ENCODE measurements at regions not wholly inside any gene's neighbourhood (a gene's known extent, or its start where the extent isn't known, plus 50 kb on each side); places are given as distances from the start of the nearest gene placed in this dataset.

DNA sequence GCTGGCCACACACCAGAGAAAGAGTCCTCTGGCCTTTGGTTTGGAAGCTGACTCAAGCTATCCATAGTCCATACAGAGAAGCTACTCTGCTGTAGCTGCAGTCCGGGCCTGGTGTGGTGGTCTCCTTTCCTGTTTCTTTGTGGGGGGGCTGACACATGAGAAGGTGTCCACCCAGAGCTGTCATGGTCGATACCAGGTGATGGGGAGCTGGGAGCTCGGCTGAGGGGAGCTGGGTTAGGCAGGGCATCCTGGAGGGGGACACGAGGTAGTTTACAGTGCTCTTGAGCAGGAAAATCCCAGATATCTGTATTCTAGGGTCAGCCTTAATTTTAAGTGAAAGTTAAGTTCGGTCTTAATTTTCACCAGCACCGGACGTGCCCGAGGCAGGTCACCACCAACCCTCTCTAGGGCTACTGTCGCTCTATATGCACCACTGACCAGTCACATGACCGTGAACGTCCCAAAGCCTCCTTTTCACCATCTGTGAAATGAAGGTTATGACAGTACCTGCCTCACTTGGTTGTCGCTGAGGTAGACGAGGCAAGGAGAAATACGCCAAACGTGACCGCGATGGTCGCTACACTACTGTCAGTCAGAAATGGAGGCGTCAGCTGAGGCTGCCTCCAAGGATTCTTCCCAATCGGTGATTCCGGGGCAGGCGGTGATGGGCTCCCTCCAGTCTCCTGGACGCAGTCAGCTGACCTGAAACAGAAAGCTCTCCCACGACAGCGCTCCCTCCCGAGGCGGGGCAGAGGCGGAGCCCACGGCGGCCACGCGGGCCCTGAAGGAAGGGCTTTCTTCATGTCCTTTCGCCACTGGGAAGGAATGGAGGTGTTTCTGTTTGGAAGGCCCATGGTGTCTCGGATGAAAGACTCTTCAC lies 69.4 kb upstream of the SHH start:
- DNase-seq (ENCODE audit: low read depth in 2 of 3, low spot score in 1 of 3), result no peak

DNA sequence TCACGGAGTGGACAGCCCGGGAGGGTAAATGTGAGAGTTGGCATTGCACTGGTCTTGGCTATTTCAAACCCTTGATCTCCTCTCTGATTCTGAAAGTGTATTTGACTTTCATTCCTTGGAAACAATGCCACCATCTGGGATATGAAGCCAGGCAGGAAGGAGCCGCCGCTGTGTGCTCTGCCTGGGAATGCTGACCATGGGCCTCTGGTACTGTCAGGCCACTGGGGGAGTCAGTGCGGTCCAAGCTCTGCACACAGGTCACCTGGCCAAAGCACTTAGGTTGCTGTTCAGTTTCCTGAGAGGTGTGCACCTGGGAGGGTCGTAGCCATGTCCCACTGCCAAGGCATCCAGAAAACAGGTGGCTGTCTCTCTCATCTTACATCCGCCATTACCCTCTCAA lies 68.5 kb upstream of the SHH start:
- DNase-seq (ENCODE audit: low read depth in 2 of 3, low spot score in 1 of 3), result no peak

DNA sequence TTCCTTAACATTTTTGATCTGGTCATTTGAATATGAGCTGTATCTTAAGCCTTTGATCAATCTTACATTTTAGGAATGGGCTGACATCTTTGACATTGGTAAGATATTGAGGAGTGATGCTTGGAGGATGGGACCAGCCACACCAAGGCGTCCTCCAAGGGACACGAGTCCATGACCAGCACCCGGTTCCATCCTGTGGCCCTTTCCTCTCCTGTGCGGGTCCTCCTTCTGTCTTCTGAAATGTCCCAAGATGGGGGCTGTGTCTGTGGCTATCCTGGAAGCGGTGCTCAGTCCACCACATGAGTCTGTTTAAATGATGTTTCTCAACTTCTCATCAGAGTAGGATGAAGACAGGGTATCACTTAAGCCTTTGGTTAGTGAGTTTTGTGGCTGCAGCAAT lies 67.3 kb upstream of the SHH start:
- no peak for DNase-seq (ENCODE audit: low read depth in 2 of 3, low spot score in 1 of 3)

DNA sequence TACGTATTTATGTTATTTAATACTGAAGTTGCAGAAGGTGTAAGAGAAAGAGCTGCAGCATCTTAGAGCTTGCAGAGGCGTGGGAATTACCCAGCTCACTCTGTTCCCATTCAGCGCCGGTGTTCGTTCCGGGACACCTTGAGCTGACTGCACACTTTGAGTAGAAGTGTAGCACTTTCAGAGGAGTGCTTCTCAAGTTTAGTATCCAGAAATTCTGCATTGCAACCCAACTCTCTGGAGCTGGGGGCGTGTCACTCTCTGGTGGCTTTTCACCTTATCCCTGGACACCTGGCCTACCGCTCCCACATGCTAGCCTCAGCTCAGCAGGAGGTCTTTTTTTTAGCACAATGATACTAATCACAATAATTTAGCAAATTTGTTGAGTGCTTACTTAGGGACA lies 66.4 kb upstream of the SHH start:
- DNase-seq (ENCODE audit: low read depth in 2 of 3, low spot score in 1 of 3), result no peak

DNA sequence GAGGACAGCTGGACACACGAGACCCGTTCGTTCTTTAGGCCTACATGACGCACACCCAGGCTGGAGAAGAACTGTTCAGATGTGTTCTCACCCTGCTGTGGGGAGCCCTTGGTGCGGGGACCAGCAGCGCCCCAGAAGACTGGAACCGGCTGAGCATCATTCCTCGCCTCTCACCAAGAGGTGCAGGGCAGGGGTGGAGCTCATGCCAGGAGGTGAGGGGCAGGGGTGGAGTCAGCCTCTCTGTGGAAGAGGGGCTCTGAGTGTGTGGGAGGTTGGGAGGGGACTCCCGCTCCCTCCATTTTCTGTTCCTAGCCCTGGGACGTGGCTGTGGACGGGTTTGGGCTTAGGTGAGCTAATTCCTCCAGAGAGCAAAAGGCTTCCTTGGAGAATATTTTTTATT lies 66.0 kb upstream of the SHH start:
- no peak for DNase-seq (ENCODE audit: low read depth in 2 of 3, low spot score in 1 of 3)

DNA sequence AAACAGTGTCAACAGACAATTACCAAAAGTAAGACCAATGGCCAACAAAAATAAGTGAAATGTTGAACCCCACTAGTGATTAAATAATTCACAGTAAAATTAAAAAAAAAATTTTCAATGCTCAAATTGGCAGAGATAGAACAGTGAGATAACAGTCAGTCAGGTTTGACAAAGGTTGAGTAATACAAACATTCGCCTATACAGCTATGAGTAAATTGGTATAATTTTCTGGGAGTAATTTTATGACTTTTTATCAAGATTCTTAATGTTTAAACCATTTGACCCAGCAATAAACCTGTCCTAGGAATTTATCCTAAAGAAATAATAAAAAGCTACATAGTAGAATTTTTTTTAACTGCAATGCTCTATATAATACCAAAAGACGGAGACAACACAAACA lies 64.9 kb upstream of the SHH start:
- DNase-seq (ENCODE audit: low read depth in 2 of 3, low spot score in 1 of 3), result no peak

DNA sequence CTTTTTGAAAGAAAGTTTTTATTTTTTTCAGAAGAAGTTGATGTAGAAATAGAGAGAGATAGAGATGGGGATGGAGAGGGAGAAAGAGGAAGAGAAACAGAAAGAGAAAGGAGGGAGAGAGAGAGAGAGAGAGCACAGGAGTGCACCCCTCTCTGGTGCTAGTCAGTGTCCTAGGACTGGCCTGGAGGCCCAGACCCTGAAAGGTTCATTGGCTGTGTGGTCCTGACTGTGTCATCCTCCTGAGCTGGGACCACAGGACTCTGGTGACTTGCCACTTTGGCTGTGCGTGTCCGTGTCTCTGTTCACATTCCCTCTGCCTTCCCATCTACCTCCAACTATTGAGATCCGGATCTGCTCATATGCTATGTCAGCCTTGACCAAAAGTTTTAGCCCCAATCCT lies 62.1 kb upstream of the SHH start:
- no peak for DNase-seq (ENCODE audit: low read depth in 2 of 3, low spot score in 1 of 3)

DNA sequence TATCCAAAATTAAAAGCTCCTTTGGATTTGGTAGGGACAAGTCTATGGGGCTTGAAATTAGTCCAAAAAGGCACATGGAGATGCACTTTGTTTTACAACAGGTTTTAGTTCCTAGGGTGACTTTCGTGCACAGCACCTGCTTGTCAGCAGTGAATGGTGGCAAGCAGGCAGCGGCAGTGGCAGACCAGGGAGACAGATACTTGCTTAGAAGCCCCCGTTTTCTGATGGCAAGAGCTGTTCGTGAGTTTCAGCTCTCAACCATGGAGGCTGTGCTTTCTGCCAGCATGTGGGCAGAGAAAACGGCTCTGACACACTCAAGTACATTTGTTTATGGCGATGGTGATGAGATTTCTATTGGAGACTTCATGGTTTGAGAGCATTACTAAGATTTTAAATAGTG lies 61.7 kb upstream of the SHH start:
- no peak for DNase-seq (ENCODE audit: low read depth in 2 of 3, low spot score in 1 of 3)

DNA sequence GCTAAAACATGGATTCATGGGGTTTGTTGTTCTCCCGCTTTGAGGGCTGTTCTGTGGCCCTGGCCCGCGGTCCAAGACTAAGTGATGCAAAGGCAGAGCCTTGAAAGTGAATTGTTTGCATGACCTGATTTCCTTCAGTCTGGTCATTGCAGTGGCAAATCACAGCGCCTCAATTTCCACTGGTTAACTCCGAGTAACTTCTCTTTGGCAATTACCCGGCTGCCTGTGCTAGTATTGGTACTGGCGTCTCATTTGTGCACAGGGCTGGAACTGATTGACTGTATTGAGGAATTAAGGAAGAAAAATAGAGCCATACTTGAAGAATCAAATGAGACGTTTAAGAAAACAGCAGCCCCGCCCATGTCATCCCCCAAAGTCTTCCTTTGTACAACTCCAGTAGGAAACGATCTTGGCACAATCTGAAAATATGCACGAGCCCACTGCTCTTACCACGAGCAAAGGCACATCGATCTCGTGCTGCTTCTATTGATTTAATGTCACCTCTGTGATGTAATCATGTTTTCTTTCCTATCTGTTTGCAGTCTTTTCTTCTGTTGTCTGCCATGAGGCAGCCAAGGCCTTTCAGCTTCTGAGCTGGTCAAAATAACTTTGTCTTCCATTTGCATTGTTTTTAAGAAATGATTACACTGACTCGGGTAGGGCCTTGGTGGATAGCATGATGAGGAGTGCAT lies 60.6 kb upstream of the SHH start:
- DNase-seq (ENCODE audit: low read depth in 2 of 3, low spot score in 1 of 3), result no peak

DNA sequence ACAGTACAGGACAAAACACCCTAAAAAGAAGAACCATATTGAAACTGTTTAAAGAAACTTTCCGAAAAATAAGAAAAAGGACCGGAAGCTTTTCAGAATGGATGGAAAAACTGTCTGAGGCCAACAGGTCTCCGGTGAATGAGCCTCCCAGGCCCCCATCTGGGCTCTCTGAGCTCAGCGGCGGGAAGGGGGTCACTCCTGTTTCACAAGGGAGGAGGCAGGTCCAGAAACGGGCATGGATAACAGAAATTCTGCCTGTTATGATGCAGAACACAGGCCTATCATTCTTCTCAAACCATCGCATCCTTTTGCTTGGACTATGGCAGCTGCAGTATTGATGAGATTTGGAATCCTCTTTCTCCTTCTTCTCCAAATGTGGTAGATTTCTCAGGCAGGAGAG lies 58.9 kb upstream of the SHH start:
- no peak for DNase-seq (ENCODE audit: low read depth in 2 of 3, low spot score in 1 of 3)

DNA sequence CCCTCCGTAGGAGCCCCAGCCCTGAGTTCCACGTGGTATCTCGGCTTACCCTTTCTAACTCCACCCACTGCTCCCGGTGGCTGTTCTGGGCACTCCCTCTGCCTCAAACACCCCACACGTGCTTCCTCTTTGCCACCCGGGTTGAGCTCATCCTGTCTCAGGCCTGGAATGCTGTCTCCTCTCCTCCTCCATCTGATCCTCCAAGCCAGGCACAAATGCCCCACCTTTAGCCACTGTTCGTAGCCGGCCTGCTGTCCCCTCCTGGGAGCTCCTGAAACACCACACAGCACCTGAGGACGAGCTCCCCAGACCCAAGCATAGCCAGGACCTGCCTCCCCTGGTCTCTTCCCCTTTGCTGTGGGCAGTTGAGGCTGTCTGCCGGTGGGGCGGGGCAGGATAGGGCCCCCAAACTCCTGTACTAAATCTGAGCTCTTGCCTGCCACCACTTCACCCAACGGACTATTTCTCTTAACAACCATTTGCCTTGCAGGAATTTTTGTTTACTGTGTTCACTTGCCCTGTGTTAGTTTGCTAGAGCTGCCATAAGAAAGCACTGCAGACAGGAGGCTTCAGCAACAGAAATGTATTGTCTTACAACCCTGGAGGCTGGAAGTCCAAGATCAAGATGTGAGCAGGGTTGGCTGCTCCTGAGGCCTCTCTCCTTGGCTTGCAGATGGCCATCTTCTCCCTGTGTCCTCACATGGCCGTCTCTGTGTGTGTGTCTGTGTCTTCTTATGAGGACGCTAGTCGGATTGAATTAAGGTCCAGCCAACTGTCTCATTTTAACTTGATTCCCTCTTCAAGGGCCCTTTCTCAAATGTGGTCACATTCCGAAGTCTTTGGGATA lies 58.3 kb upstream of the SHH start:
- DNase-seq (ENCODE audit: low read depth in 2 of 3, low spot score in 1 of 3), result no peak

DNA sequence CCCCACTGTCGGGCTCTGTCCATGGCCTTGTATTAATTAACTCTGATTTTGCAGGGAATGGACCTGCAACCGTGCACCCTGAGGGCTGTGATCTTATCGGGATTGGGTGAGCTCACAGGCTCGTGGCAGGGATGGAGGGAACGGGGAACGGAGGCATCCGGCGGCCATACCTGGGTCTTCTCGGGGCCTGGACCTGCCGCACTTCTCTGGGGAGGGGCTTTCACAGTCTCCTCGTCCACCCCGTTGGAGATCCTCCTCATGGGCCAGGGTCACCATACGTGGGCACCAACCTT lies 57.5 kb upstream of the SHH start:
- no peak for DNase-seq (ENCODE audit: low read depth in 2 of 3, low spot score in 1 of 3)

DNA sequence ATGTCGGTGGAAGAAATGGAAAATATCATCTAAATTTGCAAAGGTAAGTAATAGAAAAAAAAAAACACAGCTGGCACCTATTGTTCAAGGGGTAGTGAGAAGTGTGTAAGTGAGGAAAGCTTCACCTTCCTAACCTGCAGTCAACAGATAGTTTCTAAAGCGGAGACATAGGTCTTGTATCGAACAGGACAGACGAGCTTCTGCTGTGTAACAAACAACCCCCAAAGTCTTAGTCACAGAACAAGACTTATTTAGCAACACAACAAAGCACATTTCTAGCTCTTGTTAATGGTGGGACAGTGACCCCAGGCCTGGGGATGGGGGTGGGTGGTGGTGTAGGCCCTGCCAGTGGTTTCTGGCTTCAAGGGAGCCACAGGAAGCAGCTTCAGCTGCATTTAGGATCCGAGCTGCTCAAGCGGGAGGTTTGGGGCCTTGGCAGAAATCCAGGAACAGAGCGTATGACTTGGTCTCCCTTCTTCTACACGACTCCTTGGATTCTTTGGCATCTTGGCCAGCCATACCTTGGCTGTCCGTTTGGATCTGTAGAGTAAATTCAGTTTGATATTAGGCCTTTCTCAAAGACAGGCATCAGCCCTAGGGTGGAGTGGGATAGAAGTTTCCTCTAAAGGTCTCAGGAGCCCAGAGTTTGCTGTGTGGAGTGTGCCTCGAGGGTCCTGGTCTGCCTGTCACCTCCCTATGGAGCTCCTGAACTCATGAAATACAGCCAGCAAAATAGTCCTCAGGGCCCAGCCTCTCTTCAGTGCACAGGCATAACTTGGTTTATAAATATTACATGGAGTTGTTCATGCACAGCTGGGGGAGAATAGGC lies 56.9 kb upstream of the SHH start:
- no peak for DNase-seq (ENCODE audit: low read depth in 2 of 3, low spot score in 1 of 3)

DNA sequence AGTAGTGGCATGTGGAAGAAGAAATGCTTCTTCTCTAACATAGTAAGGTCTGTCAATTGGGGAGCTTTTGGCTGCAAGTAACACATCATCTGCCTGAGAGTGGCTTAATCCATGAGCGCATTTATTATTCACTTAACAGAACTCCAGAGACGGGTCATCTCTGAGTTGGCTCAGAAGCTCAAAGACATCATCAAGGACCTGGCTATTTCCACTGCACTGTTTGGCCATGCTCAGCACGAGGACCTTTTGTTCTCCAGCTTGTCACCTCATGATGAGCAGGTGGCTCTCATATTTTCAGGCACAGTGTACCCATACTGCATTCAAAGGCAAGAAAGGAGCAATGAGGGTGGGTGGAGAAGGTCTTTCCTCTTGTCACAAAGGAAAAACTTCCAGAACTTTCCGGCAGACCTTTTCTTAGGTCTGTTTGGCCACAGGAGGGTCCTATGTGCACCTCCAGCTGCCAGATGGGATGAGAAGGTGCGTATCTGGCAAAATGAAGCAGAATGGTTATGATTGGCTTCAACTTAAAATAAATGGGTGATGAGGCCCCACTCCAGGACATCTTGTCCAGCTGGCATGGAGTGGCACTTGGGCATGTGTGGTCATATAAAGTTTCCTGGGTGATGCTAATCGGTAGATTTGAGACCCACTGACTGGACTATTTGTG lies 55.6 kb upstream of the SHH start:
- DNase-seq (ENCODE audit: low read depth in 2 of 3, low spot score in 1 of 3), result no peak

DNA sequence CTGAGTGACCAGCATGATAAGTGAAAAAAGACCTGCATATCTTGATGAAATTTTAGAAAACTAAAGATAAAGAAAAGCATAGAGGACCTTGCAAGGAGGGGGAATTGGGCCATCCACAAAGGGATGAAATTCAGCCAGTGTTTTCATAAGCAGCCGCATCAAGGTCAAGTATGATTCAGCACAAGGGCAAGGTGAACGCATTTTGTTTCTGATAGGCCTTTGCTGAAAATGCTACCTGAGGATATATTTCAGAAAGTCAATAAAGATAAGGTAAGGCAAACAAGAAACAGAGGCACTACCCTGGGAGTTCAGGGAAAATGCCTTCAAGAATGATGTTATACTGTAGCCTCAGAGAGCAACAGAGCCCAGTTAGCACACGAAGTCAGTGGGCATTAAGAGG lies 55.0 kb upstream of the SHH start:
- DNase-seq (ENCODE audit: low read depth in 2 of 3, low spot score in 1 of 3), result no peak

DNA sequence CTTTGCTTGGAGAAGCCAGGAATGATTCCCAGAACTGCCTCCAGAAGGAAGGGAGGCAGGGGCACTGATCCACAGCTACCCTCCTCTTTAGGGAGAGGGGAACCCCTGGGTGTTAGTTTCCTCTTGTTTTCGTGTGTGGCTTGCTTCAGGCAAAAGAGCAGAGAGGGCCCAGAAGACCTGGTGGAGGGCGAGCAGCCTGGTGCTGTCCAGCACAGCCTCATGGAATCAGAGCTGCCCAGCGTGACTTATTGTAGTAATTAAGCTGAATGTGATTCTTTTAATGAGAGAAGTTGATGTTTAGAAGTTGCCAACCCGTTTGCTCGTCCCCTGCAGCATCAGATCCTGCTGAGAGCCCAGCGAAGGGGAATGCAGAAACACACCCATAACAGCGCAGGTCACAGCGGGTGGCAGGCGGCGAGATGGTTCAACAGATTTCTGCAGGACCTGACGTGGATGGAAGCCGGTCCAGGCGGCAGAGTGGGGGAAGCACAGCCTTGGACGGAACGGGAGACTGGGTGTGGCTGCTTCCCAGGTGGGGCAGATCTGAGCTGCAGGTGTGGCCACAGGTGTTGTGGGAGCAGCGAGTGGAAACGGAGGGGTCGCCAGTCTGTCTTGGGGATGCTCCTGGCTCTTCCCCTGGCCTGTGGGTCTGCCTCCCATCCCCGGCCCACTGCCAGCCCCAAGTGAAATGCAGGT lies 53.7 kb upstream of the SHH start:
- DNase-seq (ENCODE audit: low read depth in 2 of 3, low spot score in 1 of 3), result no peak

DNA sequence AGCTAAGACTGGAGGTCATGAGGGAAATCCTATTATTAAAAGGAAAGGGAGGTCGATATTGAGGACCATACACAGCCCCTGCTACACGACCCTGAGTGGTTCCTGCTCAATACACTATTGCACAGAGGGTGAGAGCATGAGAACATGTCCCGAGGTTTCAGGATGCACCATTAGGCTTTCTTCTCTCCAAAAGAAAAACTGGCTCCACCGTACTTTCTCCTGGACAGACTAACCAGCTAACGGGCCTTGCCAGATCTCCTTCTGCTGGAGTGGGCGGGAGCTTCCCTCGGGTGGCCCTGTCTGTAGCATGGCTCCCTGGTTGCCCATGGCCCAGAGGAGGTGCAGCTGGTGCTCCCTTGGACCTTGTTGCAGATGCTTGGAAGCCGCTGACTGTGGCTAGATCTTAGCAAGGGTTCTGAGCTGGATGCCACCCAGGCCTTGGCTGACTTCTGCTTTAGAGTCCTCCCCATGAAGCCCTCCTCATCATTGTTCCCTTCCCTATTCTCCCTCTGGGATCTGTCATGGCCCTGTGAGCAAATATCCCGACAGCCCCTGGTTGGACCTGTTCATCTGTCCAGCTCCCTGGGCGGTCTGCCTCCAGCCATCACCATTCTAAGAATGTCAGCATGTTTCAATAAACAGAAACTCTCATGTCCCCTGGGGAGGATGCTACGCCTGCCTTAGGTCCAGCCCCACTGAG lies 52.9 kb upstream of the SHH start:
- no peak for DNase-seq (ENCODE audit: low read depth in 2 of 3, low spot score in 1 of 3)

DNA sequence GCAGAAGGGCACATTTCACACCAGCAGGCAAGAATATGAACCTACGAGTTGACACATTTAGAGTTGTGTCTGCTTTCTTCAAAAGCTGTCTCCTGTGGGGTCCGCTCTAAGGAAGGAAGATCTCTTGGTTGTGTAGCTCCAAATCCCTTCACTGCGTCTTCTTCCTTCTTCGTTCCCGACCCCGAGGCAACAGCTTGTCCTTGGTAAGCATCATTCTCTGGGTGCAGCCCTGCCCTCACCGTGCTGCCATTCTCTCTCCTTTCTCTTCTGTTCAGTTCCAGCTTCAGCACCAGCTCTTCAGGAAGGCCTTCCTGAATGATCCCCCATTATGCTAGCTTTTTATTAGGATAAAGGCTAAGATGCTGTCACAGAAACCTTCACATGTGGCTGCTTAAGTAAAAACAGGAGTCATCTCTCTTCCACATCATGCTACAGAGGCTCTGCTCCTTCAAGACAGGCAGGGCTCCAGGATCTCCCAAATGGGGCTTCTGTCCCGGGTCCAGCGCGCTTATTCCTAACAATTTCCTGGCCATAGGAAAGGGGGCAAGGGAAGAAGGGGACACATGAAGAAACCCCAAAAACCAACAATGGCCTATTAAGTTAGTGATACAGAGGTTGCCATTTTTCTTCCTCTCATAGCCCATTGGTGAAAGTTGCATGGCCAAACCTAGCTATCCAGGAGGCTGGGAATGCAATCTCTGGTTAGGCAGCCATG lies 52.2 kb upstream of the SHH start:
- no peak for DNase-seq (ENCODE audit: low read depth in 2 of 3, low spot score in 1 of 3)

DNA sequence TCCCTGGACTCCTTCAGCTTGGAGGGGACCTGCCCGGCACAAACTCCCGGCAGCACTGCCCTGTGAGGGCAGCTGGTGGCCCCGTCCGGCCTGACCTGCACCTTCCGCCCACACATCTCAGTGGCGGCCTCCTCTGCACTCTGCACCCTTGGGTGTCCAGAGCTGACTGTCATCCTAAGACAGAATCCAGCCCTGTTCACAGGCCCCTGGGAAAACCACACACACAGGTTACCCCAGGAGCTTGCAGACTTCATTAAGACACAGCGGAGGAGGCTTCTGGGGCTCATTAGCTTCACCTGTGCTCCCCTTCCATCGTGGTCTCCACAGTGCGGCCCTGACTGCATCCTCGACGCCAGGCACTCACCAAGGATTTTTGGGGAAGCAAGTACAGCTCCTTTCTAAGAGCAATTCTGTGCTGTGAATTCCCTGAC lies 51.5 kb upstream of the SHH start:
- DNase-seq (ENCODE audit: low read depth in 2 of 3, low spot score in 1 of 3), result no peak
